OCI-LY1 (cell line): ENCODE measurements at regions not wholly inside any gene's neighbourhood (a gene's known extent, or its start where the extent isn't known, plus 50 kb on each side); places are given as distances from the start of the nearest gene placed in this dataset.

Experiments
- CTCF ChIP-seq: fragments of 200-600 bp; sonication (generic), shearing (Covaris generic); IDR thresholded peaks from 2 replicates; pipeline ENCODE4 v1.5.1; 2017; ENCODE audit warnings: mild to moderate bottlenecking, antibody characterized with exemption, low read length, moderate library complexity, mixed read lengths
- EZH2 ChIP-seq: fragments of 200-600 bp; sonication (generic), shearing (Covaris generic); IDR thresholded peaks from 2 replicates; pipeline ENCODE4 v1.8.0; 2017; ENCODE audit warnings: borderline replicate concordance, mixed run types, mild to moderate bottlenecking, antibody characterized with exemption, low read length, moderate library complexity, mixed read lengths

DNA sequence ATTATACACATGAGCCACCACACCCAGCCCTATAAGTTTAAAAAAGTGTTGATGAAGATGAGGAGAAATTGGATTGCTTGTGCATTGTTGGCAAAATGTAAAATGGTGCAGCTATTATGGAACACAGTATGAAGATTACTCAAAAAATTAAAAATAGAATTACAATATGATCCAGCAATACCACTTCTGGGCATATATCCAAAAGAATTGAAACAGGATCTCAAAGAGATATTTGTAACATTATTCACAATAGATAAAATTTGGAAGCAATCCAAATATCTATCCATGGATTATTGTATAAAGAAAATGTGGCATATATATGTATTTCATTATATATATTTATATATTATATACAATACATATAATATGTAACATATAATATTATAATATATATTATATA is 515.6 kb upstream of the GNPDA2 start:
- TF ChIP-seq EZH2 (no peak), CTCF (no peak)
